Endothelial cell of umbilical vein (primary cell): ENCODE measurements at regions not wholly inside any gene's neighbourhood (a gene's known extent, or its start where the extent isn't known, plus 50 kb on each side); places are given as distances from the start of the nearest gene placed in this dataset.

Source experiments
- BruUV-seq: library from RNA; stranded (reverse); fragments of 400-500 nt; replicated peaks from 2 replicates; lab custom pipeline; 2021; lab: Mats Ljungman, UMichigan
- CTCF ChIA-PET: fragments of 300-600, 350-600 bp; sonication (Branson Sonifier 250); formaldehyde crosslinking; loops from one replicate; lab custom pipeline; 2021; ENCODE audit warnings: antibody characterized with exemption, inconsistent platforms; lab: Charles Lee
- POLR2A ChIA-PET: fragments of 300-600, 350-600 bp; sonication (Branson Sonifier 250); formaldehyde crosslinking; loops from one replicate; lab custom pipeline; 2021; ENCODE audit warnings: antibody characterized with exemption, inconsistent platforms; lab: Charles Lee
- DNase-seq: peaks from one replicate; pipeline ENCODE4 v3.0.0-alpha.2; 2011; ENCODE audit warnings: low read depth, low spot score
- FAIRE-seq: peaks from 2 replicates; lab custom pipeline; 2011; peaks lifted over from hg19 to GRCh38; lab: Jason Lieb, UNC
- H2AFZ ChIP-seq: 2 replicates; pipeline ENCODE4 v1.6.0; 2012; ENCODE audit warnings: low read depth, low read length, control low read depth, inconsistent platforms
- H3K27ac ChIP-seq: 2 replicates; pipeline ENCODE4 v1.5.1; 2011; ENCODE audit warnings: low read depth, mild to moderate bottlenecking, control low read depth, low read length, moderate library complexity; ENCODE audit not compliant: insufficient read depth
- H3K27me3 ChIP-seq, 2 experiments: 2 replicates each; pipeline versions ENCODE4 v1.6.0 to v1.6.1; 2011; ENCODE audit warnings: low read length in 2 of 2, mixed read lengths in 1 of 2; ENCODE audit not compliant: control insufficient read depth in 2 of 2, insufficient read depth in 2 of 2
- H3K36me3 ChIP-seq, 2 experiments: 2 replicates in 1 of 2; 3 replicates in 1 of 2; pipeline ENCODE4 v1.5.1; 2011; ENCODE audit warnings: low read length in 2 of 2, mild to moderate bottlenecking in 1 of 2, moderate library complexity in 1 of 2; ENCODE audit not compliant: control insufficient read depth in 2 of 2, insufficient read depth in 2 of 2; ENCODE audit errors: extremely low read depth in 1 of 2
- H3K4me1 ChIP-seq: 3 replicates; pipeline ENCODE4 v1.5.1; 2011; ENCODE audit warnings: mild to moderate bottlenecking, low read length; ENCODE audit not compliant: control insufficient read depth, insufficient read depth; ENCODE audit errors: extremely low read depth
- H3K4me2 ChIP-seq: 2 replicates; pipeline ENCODE4 v1.6.1; 2011; ENCODE audit warnings: low read length, control low read depth, mixed read lengths; ENCODE audit not compliant: insufficient read depth
- H3K4me3 ChIP-seq, 3 experiments: fragments of 200-600 bp in 1 of 3; sonication (generic), shearing (Covaris generic) in 1 of 3; replicated peaks in 1 of 3; 2 replicates each; pipeline ENCODE4 v1.5.1; 2011 to 2016; ENCODE audit warnings: control low read depth in 3 of 3, low read length in 3 of 3, mild to moderate bottlenecking in 2 of 3, inconsistent platforms in 1 of 3, low read depth in 1 of 3, moderate library complexity in 1 of 3; ENCODE audit not compliant: insufficient read depth in 1 of 3
- H3K79me2 ChIP-seq: 2 replicates; pipeline ENCODE4 v1.6.0; 2012; ENCODE audit warnings: low read length, inconsistent platforms; ENCODE audit not compliant: control insufficient read depth, insufficient read depth
- H3K9ac ChIP-seq: replicated peaks from 2 replicates; pipeline ENCODE3; 2011; ENCODE audit warnings: low read length, control low read depth; ENCODE audit not compliant: insufficient read depth; ENCODE audit errors: extremely low read depth
- H3K9me1 ChIP-seq: replicated peaks from 3 replicates; pipeline ENCODE4 v1.6.0; 2011; ENCODE audit warnings: mild to moderate bottlenecking, low read length; ENCODE audit not compliant: control insufficient read depth, insufficient read depth; ENCODE audit errors: extremely low read depth
- H3K9me3 ChIP-seq: replicated peaks from 2 replicates; pipeline ENCODE4 v1.5.1; 2012; ENCODE audit warnings: low read length, inconsistent platforms; ENCODE audit not compliant: control insufficient read depth, insufficient read depth
- H4K20me1 ChIP-seq: replicated peaks from 2 replicates; pipeline ENCODE3; 2011; ENCODE audit warnings: mild to moderate bottlenecking, low read length; ENCODE audit not compliant: control insufficient read depth, insufficient read depth; ENCODE audit errors: extremely low read depth
- EZH2 ChIP-seq: IDR thresholded peaks from 2 replicates; pipeline ENCODE4 v1.6.1; 2012; ENCODE audit warnings: borderline replicate concordance, low read depth, mild to moderate bottlenecking, moderate library complexity, low read length, inconsistent platforms; ENCODE audit not compliant: severe bottlenecking
- FOS ChIP-seq: IDR thresholded peaks from 2 replicates; pipeline ENCODE4 v1.6.1; 2011; ENCODE audit warnings: mild to moderate bottlenecking, low read length, moderate library complexity, borderline replicate concordance; ENCODE audit not compliant: insufficient read depth
- GATA2 ChIP-seq: IDR thresholded peaks from 2 replicates; pipeline ENCODE4 v1.7.0; 2011; ENCODE audit warnings: low read depth, mild to moderate bottlenecking, moderate library complexity, mixed read lengths, low read length; ENCODE audit not compliant: insufficient read length, insufficient read depth
- JUN ChIP-seq: IDR thresholded peaks from 2 replicates; pipeline ENCODE4 v1.6.1; 2011; ENCODE audit warnings: borderline replicate concordance, low read depth; ENCODE audit not compliant: insufficient read length, insufficient read depth
- MYC ChIP-seq: IDR thresholded peaks from one replicate; pipeline ENCODE4 v1.6.1; 2011; ENCODE audit warnings: mild to moderate bottlenecking, low read depth, low read length
- POLR2A ChIP-seq: IDR thresholded peaks from 2 replicates; pipeline ENCODE4 v1.6.1; 2012; ENCODE audit warnings: low read depth, mild to moderate bottlenecking, control low read depth, low read length
- POLR2AphosphoS5 ChIP-seq: IDR thresholded peaks from 2 replicates; pipeline ENCODE4 v1.6.1; 2012; ENCODE audit warnings: low read depth, mild to moderate bottlenecking, control low read depth, low read length, moderate library complexity; ENCODE audit not compliant: insufficient read depth
- dilution Hi-C: fragments of 300-500 bp; cut with MboI; formaldehyde crosslinking; loops from one replicate; pipeline ENCODE4 v1.15.0; 2019; ENCODE audit warnings: low sequenced_read_pairs; ENCODE audit not compliant: extremely low pct_ligation_motif_present
- intact Hi-C: fragments of 100-400 bp; cut with micrococcal nuclease; formaldehyde crosslinking; loops from one replicate; pipeline ENCODE4 v1.10.0; 2022
- TF ChIP-seq, protein P1 (sequence below): IDR thresholded peaks from 2 replicates; pipeline ENCODE4 v1.6.1; 2011; ENCODE audit not compliant: insufficient read depth, insufficient read length
- TF ChIP-seq, protein P2 (sequence below), 2 donors: IDR thresholded peaks; 1 replicate in 1 of 2; 2 replicates in 1 of 2; pipeline ENCODE4 v1.5.1; 2011; ENCODE audit warnings: low read length in 2 of 2, mild to moderate bottlenecking in 2 of 2, moderate library complexity in 2 of 2, control low read depth in 1 of 2, inconsistent platforms in 1 of 2, low read depth in 1 of 2; ENCODE audit not compliant: insufficient read depth in 1 of 2; ENCODE audit errors: extremely low read depth in 1 of 2

DNA sequence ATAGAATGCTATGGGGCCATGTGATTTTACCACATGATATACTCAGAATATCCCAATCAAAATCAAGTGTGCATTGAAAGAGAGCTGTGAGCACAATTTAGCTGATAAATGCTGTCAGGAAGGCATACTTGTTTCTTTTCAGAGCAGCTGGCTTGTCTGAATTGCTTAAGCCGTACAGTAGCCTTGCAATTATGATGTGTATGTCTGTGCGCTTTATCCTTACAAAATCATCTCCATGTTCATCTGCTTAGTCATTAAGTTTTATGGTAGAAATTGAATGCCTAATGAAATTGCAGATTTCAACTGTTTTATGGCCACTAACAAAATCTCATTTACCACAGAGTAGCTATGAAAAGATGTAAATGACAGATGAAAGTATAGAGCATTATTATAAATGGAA, 346.0 kb upstream of the DLGAP1 start:
- Histone ChIP-seq H3K36me3 (no peaks in the 10 kb centered on the region), H3K27ac (no peak overlapping the region), H3K4me1 (no peaks in the 10 kb centered on the region), H4K20me1 (no peaks in the 10 kb centered on the region), H3K4me2 (no peak overlapping the region), H3K9ac (no peak overlapping the region), H3K9me1 (no peaks in the 10 kb centered on the region), H3K79me2 (no peaks in the 10 kb centered on the region), H3K27me3 (no peaks in the 10 kb centered on the region), H3K9me3 (peaks cover 4% of the 10 kb centered on the region), H3K4me3 (no peak overlapping the region), H2AFZ (no peak overlapping the region)
- dilution Hi-C loops (no loop called here), intact Hi-C loops (no loop called here)
- POLR2A ChIA-PET, result no interaction called here
- CTCF ChIA-PET, result no interaction called here
- TF ChIP-seq MYC, result no peak
- no peak for TF ChIP-seq POLR2A
- TF ChIP-seq, protein P1, sequence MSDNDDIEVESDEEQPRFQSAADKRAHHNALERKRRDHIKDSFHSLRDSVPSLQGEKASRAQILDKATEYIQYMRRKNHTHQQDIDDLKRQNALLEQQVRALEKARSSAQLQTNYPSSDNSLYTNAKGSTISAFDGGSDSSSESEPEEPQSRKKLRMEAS, result no peak
- TF ChIP-seq FOS, result no peak
- no peak for TF ChIP-seq EZH2
- TF ChIP-seq JUN, result no peak
- no peak for TF ChIP-seq GATA2
- TF ChIP-seq POLR2AphosphoS5, result no peak
- TF ChIP-seq, protein P2, sequence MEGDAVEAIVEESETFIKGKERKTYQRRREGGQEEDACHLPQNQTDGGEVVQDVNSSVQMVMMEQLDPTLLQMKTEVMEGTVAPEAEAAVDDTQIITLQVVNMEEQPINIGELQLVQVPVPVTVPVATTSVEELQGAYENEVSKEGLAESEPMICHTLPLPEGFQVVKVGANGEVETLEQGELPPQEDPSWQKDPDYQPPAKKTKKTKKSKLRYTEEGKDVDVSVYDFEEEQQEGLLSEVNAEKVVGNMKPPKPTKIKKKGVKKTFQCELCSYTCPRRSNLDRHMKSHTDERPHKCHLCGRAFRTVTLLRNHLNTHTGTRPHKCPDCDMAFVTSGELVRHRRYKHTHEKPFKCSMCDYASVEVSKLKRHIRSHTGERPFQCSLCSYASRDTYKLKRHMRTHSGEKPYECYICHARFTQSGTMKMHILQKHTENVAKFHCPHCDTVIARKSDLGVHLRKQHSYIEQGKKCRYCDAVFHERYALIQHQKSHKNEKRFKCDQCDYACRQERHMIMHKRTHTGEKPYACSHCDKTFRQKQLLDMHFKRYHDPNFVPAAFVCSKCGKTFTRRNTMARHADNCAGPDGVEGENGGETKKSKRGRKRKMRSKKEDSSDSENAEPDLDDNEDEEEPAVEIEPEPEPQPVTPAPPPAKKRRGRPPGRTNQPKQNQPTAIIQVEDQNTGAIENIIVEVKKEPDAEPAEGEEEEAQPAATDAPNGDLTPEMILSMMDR (IDR thresholded peaks at IDR 0.05; ENCODE audit: extremely low read depth in 1 of 2, insufficient read depth in 1 of 2, low read depth in 1 of 2, low read length in 2 of 2), result no peak
- DNase-seq (no peak), FAIRE-seq (no peak)
- BruUV-seq, result no TSS peak
